ENCODE measurements at regions not wholly inside any gene's neighbourhood (a gene's known extent, or its start where the extent isn't known, plus 50 kb on each side); places are given as distances from the start of the nearest gene placed in this dataset.

DNA sequence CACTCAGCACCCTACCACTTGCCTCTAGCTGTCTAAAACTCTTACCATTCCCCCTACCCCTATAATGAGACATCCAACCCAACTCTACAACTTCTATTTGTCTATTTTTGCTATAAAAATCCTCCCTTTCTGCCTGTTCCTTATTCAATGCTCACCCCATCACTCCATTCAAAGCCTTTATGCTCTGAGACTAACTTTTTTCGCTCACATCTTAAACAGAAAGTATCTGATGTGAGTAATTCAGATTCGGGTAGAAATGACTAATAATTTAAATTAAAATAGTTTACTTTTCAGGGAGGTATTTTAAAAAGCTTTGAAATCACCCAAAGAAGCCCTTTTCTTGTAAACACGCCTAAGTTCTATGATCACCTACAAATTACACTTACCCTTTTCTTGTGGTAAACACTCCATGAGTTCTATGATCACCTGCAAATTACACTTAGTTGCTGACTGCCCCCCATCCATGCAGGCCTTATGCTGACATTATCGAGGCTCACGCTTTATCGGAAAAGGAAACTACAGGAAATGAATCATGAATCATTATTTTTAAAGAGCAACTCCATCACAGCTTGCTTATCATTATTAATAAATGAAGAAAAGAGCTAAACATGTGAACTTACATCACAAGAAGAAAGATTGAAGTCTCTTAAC is 168.7 kb upstream of the PPP1R2C start:
- no peak for DNase-seq (ENCODE audit: low read depth in 3 of 3)

DNA sequence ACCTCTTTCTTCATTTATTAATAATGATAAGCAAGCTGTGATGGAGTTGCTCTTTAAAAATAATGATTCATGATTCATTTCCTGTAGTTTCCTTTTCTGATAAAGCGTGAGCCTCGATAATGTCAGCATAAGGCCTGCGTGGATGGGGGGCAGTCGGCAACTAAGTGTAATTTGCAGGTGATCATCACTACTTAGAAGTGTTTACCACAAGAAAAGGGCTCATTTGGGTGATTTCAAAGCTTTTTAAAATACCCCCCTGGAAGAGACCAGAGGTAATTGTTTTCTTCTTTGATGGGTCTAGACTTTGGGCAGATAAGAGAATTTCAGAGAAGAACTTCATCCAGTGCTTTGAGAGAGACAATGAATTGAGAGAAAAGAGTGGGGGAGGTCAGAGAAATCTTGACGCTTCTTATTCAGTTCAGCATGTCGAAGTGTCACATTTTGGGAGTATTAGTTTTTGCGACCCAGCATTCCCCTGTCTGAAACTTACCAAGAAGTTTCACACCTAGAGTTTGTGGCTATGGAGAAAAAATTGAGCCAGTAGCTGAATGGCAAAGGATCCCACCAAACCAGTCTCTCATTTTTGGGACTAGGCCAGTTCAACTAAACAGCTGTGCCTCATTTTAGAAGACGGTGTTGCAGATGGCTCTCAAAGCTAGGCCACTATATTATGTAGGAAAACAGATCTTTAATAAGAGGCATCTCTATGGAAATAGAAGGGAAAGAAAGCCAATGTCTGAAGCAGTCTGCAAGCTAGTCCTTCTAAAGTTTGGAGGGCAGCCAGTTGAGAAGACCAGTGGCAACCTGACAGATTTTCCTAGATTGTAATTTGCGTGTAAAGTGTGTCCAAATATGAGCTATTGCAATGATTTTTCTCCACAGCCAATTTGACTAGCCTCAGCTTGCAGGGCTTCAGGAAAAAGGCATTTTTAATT is 171.0 kb upstream of the PPP1R2C start:
- no peak for DNase-seq (ENCODE audit: low read depth in 3 of 3)

DNA sequence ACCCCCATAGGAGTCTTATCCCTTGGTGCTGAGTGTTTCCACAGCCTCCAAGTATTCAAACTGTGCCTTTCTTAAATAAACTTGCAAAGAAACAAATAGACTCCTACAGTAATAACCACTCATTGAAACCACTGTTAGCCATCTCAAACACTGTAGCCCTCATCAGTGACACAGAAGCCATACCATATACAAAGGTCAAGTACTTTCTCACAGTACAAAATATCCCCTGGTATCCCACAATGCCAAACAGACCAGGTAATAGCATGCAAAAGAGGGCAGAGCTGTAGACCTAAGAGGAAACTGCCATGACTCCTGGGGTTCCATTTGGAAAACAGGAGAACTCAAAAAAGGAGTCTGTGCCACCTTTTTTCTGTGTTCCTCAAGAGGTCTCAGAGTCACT is 173.8 kb upstream of the PPP1R2C start:
- no peak for DNase-seq (ENCODE audit: low read depth in 3 of 3)

DNA sequence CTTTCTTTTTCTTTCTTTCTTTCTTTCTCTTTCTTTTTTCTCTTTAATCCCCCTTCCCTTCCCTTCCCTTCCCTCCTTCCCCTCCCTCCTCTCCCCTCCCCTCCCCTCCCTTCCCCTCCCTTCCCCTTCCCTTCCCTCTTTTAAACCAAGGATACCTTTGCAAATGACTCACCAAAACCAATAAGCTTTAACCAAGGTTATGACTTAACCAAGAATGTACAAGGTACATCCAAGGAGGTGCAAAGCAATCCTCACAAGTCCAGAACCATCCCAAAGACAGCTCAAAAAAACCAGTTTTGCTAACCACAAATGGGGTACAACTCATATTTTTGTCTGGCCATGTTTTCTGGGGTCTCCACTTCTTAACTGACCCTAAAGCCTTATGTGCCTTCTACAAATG is 174.7 kb upstream of the PPP1R2C start:
- DNase-seq (ENCODE audit: low read depth in 3 of 3) = no peak

DNA sequence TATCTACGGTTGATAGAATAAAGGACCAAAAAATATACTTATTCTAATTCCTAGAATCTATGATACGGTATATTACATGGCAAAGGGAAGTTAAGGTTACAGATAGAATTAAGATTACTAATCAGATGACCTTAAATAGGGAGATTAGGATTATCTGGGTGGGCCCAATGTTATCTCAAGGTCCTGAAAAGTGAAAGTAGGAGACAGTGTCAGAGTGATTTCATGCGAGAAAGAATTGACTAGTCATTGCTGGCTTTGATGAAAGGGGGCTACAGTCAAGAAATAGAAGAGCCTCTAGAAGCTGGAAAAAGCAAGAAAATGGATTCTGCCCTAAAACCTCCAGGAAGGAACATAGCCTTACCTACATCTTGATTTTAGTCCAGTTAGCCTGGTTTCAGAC is 176.9 kb upstream of the PPP1R2C start:
- no peak for DNase-seq (ENCODE audit: low read depth in 3 of 3)

DNA sequence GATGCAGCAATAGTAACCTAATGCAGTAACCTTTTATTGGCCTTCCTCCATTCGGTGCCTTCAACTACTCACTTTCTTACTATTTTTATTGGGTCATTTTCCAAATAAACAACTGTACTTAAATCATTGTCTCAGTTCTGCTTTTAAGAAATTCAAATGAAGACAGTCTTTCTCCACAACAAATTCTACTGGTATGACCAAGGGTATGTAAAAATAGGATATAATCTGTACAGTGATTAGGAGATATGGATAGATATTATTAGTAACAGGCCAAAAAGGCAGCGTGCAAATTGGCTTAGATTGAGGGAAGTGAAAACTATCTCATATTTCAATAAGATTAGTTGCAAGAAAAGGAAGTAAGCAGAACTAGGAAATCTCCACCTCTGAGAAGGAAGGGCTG is 177.4 kb upstream of the PPP1R2C start:
- no peak for DNase-seq (ENCODE audit: low read depth in 3 of 3)

DNA sequence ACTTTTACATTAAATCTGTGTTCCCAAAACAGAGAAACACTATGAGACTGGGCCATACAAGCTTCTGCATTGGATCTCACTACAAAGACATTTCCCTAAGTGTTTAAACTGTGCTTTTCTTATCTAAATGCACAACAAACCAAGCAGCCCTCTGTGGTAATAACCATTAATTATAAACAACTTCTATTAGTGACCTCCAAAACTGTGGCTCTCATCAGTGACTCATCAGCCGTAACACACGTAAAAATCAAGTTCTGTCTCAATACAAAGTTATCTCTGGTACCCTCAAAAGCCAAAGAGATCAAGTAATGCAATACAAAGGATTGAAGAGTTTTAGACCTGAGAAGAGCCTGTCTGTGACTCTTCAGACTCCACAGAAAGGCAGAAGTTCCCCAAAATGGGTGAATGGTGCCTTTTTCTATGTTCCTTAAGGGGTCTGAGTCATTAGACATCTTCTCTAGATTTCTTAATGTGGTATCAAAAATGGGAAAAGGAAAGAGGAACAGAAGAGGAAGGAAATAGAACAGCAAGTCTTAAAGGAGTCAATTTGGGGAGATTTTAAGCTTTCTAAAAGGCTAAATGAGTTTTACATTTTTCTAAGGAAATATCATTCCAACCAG is 189.8 kb upstream of the PPP1R2C start:
- DNase-seq (ENCODE audit: low read depth in 3 of 3) = no peak

DNA sequence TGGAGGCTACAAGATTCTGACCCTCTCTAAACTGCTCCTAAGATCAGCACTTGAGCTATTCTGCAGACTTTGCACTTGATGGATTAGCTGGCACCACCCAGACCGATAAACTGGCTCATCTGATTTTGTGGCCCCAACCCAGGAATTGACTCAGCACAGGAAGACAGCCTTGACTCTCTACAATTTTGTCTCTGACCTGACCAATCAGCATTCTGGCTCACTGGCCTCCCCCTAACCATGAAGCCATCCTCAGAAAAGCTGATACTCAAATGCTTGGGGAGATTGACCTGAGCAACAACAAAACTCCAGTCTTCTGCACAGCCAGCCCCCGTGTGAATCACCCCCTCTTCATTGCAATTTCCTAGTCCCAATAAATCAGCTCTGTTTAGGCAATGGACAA is 195.4 kb upstream of the PPP1R2C start:
- no peak for DNase-seq (ENCODE audit: low read depth in 3 of 3)

DNA sequence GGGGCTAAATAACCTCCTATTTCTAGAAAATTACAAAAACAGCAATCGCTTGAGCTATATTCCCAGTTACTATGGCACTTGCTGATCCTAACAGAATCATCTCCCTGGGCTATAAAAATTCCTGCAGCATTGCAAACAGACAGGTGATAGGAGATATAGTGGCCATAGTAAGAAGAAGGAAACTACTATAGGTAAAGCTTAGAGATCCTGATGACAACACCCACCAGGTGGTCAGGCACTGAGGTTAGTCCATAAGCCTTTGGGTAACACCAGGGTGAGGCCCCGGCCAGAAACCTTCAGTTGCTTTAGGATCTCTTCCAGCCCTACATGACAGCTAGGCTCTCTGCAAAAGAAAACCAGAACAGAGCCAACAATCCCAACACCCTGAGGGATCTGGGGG is 197.9 kb upstream of the PPP1R2C start:
- DNase-seq (ENCODE audit: low read depth in 3 of 3) = no peak

DNA sequence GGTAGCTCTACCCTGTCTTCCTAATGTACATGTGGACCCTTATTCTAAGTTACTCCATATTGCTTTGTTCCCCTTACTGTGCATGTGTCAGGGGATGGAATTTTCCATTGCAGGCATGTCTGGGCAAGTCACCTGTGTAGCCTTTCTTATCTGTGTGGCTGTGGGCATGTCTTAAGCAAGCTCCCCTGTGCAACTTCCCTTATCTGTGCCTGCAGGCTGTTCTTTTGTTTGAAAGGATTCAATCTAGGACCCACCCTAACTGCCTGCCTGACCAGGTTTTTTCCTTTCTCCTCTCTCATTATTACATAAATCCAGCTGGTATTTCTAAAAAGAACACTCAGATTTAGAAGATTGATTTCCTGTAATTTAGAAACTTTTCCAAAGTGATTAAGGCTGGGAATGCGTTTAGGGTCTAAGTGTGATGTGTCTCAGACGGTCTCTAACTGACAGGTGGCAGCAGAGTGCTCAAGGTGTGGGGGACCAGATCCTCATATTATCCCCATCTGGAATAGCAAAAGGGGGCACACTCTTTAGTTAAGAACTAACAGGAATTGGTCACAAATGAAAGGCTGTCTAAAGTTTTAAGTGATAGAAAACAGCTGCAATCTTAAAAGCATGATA is 198.9 kb upstream of the PPP1R2C start:
- DNase-seq (ENCODE audit: low read depth in 3 of 3) = no peak

DNA sequence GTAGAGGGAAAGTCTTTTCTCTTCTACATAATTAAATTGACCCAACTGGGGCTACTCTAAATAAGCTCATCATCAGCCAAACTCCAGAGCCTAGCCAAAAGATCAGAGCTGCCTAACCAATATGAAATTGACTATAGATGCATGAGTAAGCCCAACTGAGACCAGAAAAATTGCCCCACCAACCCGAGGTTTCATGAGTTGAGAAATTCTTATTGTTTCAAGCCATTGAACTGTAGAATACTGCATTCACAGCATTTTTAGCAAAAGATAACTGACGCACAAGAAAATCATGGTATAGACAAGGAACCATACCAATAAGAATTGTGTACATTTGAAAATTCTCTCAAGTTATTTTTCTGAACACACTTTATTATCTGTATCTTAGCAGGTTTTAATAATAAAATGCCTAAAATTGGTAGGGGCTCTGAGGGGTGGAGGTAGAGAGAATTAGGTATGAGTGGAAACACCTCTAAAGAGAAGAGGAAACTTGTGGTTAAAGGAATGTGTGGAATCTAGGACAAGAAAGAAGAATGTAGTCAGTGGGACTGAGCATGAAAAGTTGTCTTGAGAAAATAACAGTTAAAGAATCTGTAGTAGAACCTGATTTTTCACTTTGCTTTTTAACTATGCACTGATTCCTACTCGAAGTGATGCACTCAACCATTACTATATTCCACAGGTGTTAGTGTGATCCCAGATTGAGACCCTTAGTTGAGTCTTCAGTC is 200.9 kb upstream of the PPP1R2C start:
- DNase-seq (ENCODE audit: low read depth in 3 of 3) = no peak

DNA sequence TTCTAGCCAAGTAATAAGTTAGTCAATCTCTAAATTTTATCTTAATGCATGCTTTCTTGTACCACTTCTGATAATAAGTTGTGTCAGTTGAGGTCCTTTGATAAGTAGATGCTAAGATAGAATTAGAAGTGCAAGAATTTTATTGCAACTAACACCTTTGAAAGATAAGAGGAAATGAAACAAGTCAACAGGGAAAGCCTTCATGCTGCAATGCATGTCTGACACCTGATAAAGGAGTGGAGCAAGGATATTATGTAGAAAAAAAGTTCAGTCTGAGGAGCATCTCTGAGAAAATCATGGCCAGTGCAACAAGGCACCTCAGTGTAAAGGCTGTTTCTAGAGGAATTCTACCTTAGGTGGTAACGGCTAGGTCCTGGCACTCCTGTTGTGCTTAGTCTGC is 210.7 kb upstream of the PPP1R2C start:
- no peak for DNase-seq (ENCODE audit: low read depth in 3 of 3)

DNA sequence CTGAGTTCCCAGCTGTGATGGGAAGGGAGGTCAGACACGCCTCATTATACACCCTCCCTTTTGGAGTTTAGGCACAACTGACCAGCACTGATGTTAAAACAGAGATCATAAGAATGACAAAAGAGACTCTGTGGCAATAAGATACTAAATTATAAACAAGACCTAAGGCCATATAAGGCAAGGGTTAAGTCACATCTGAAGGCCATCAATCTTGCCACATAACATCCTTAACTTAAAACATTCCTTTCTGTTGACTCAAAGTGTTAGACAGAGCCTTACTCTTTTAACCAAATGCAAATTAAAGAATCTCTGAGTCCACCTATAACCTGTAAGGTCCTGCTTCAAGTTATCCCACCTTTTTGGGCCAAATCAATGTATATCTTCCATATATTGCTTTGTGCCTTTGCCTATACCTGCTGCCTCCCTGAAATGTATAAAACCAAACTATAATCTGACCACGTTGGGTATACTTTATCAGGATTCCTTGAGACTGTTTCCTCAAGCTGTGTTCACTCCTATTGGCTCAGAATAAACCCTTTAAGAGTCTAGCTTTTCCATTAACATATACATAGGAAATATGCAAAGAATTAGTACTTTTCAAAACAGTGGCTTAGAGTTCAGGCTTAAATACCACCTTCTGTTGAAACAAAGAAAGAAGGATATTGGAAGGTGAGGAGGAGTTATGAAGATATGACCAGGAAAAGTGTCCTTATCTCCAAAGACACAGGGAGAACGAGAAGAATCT is 214.4 kb upstream of the PPP1R2C start:
- DNase-seq (ENCODE audit: low read depth in 3 of 3) = no peak

DNA sequence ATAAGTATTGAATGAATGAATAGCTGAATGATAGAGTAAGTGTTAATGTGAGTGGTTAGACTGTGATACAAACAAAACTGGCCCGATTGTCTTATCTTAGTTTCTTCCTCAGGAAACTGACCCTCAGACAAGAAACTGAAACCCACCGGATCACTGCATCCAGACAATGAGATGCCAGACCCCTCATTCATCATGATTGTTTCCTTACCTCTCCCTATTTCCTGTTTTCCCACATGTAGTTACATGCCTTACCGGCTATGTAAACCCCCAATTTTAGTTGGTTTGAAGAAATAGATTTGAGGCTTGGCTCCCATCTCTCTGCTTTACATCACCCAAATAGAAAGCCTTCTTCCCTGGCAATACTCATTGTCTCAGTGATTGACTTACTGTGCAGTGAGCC is 218.9 kb upstream of the PPP1R2C start:
- DNase-seq (ENCODE audit: low read depth in 3 of 3) = no peak

DNA sequence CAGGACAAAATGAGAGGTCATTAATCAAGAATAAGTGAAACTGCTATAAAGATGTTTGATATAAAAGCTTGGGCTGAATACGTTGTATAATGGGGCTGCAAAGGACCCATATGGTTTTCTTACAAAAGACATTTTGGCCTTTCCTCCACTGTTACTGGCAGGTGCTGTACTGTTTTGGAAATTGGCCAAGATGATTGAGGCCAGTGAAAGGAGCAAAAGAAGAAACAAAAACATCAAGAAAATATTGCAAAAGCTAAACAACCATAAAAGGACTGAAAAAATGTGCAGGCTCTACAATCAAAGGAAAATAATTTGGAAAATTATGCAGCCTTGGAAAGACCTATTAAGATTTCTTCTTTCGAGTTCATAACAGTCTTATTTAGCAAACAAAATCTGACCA is 222.2 kb upstream of the PPP1R2C start:
- no peak for DNase-seq (ENCODE audit: low read depth in 3 of 3)

DNA sequence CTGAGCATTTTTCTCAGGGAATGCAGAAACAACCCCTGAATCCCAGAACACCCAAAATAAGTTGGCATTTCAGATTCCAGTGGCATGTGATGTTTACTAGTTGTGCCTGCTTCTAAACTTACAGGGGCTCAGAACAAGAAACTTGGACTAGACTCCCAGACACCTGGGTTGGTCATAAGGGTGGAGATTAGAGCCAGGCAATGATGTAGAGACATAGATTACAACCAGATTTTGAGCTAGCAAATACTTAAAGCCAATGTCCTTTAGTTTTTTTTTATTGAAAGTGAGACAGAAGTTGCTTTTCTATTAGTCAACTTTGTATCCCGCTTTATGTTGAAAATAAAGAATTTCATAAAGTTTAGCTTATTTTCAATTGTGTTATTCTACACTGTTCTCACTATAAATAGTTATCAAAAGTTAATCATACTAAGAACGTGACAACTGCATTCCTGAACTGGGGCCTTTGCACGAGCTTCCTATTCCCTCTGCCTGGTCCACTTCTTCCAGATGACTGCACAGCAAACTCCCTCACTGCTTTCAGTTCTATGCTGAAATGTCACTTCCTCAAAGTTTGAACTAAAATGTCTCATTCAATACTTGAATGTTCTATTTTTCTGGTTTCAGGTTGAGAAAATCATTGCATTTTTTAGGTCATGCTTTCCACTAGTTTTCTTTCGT is 224.7 kb upstream of the PPP1R2C start:
- no peak for DNase-seq (ENCODE audit: low read depth in 3 of 3)

DNA sequence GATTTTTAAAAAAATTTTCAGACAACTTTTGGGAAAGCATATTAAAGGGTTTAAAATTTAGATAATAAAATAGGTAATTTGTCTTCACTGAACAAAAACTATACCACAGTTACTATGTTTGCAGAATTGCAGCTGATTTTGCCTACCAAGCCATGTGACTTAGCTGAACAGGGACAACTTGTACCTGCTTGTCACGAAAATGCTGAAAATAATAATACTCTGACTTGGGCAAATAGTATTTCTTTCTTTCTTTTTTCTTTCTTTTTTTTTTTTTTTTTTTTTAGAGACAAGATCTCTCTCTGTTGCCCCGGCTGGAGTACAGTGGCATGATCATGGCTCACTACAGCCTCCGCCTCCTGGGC is 225.2 kb upstream of the PPP1R2C start:
- no peak for DNase-seq (ENCODE audit: low read depth in 3 of 3)

DNA sequence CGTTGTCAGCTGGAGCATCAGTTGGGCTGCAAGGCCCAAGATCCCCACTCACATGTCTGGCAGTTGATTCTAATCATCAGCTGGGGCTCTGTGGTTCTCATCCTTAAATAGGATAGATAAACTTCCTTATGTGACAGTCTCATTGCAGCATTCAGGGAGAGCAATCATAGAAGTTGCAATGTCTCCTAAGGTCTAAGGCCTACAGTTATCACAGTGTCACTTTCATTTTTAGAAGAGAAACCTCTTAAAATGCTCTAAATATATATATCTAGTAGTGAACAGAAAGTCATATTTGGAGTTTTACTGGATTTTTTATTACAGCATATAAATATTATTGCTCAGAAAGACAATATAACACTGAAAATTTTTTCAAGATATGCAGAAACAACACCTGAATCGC is 226.0 kb upstream of the PPP1R2C start:
- no peak for DNase-seq (ENCODE audit: low read depth in 3 of 3)

DNA sequence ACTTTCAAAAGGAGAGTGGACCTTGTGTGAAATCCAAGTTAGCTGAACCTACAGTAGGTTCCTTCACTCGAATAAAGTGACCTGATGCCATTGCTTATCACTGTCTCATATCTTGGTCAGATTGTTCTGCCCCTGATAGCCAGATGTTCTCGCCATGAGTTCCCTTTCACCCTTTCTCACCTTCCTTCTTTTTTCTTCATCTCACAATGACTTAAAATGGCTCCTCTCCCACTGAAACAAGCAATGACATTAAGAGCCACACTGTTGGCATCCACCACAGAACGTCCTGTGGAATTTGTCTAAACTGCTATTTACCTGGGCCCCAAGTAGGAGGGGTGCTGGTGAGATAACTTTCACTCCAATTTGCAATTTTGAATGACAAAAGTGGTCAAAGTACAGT is 227.6 kb upstream of the PPP1R2C start:
- no peak for DNase-seq (ENCODE audit: low read depth in 3 of 3)

DNA sequence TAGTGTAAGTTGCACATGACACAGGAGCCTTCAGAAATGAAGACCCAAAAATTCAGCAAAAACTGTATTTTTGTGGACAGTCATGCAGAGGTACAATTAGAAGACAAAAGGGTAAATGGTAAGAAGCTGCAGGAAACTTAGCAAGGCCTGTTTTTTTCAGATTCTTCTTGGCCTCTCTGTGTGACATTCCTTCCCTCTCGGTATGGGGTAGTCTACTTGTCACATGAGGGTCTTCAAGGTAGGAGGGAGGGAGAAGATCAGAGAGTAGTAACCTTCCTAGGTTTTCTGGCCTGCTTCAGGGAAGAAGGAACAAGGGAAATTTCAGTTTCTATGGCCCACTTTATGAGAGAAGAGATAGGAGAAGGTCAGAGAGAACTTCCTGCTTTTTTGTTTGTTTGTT is 230.4 kb upstream of the PPP1R2C start:
- no peak for DNase-seq (ENCODE audit: low read depth in 3 of 3)

DNA sequence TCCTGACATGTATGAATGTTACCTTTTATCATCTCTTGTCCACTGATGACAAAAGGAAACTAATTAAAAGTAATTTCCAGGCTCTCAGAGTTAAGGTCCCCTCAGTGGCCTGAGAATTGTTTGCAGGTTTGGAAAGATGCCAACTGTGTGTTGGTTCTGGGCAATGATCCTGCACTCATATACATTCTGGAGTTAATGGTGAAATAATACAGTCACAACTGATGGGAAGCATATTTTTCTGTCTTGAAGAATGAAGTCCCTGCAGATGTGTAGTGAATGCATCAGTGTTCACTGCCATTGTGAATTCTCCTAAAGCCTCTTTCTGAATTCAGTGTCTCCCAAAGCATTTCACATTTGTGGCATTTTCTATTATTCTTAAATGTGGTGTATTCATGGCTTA is 238.1 kb upstream of the PPP1R2C start:
- DNase-seq (ENCODE audit: low read depth in 3 of 3) = no peak
